ENCODE measurements at regions not wholly inside any gene's neighbourhood (a gene's known extent, or its start where the extent isn't known, plus 50 kb on each side); places are given as distances from the start of the nearest gene placed in this dataset.

DNA sequence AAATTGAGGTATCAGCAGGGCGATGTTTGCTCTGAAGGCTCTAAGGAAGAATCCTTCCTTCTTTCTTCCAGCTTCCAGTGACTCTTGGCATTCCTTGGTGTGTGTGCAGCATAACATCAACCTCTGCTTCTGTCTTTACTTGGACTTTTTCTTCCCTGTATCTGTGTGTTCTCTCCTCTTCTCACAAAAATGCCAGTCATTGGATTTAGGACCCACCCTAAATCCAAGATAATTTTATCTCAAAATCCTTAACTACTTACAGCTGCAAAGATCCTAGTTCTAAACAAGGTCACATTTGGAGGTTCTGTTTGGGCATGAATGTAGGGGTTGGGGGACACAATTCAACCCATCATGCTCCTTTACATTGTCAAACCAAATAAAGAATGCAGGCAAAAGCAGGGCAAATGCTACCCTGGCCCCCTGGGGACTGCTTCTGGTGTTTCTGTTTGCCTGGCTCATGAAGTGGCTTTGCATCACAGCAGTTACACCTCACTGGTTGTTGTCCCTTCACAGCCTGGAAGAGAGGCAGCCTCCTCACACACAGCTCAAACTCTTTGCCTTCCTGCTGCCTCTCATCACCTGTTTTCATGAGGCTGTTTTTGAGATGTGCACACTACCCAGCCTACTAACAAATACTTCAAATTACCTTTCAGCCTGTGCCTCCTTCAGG, 64.8 kb upstream of the PLCXD3 start:
- TF ChIP-seq, protein P1, sequence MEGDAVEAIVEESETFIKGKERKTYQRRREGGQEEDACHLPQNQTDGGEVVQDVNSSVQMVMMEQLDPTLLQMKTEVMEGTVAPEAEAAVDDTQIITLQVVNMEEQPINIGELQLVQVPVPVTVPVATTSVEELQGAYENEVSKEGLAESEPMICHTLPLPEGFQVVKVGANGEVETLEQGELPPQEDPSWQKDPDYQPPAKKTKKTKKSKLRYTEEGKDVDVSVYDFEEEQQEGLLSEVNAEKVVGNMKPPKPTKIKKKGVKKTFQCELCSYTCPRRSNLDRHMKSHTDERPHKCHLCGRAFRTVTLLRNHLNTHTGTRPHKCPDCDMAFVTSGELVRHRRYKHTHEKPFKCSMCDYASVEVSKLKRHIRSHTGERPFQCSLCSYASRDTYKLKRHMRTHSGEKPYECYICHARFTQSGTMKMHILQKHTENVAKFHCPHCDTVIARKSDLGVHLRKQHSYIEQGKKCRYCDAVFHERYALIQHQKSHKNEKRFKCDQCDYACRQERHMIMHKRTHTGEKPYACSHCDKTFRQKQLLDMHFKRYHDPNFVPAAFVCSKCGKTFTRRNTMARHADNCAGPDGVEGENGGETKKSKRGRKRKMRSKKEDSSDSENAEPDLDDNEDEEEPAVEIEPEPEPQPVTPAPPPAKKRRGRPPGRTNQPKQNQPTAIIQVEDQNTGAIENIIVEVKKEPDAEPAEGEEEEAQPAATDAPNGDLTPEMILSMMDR (IDR thresholded peaks at IDR 0.05), result no peak
- ATAC-seq, result no peak
- 95 to 100% (median 95%) methylated on average over 1 of the region's 1 CpG for WGBS, 3 donors
- H3K36me3 ChIP-seq (ENCODE audit: insufficient read depth in 1 of 2, low read depth in 1 of 2), result no peaks in the 10 kb centered on the region
- H3K4me1 ChIP-seq, result no peaks in the 10 kb centered on the region
- intact Hi-C loops (cut with DNase I), result no loop called here
- DNase-seq, result no peak
- H3K9me3 ChIP-seq, result no peaks in the 10 kb centered on the region
- H3K4me3 ChIP-seq, result no peak overlapping the region
- H3K27me3 ChIP-seq (ENCODE audit: insufficient read depth in 3 of 3, low read length in 2 of 3), result no peaks in the 10 kb centered on the region
- H3K27ac ChIP-seq, result no peak overlapping the region

DNA sequence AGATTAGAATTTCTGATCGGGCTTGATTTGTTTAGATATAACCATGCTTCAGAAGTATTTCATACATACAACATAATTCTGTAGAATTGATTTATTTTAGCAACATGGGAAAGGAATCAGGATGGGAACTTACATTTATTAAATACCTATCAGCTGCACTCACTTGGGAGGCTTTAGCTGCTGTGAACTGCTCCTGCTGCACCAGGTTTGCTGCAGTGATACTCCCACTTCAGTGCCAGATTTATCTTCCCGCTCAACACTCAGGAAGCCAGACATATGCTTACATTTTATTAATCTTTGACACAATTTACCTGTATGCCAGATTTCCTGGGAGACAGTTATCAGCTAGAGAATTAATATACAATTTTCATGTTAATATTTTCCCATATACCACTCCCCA, 64.0 kb upstream of the PLCXD3 start:
- TF ChIP-seq, protein P1 (IDR thresholded peaks at IDR 0.05), result no peak
- Histone ChIP-seq H3K4me3 (no peak overlapping the region), H3K4me1 (no peaks in the 10 kb centered on the region), H3K36me3 (ENCODE audit: insufficient read depth in 1 of 2, low read depth in 1 of 2) (no peaks in the 10 kb centered on the region), H3K27me3 (ENCODE audit: insufficient read depth in 3 of 3, low read length in 2 of 3) (no peaks in the 10 kb centered on the region), H3K27ac (no peak overlapping the region), H3K9me3 (no peaks in the 10 kb centered on the region)
- ATAC-seq (no peak), DNase-seq (no peak)
- intact Hi-C loops (cut with DNase I), result no loop called here
- WGBS, 3 donors, result 58 to 85% (median 82%) methylated on average over 2 of the region's 2 CpGs
